ENCODE measurements at regions not wholly inside any gene's neighbourhood (a gene's known extent, or its start where the extent isn't known, plus 50 kb on each side); places are given as distances from the start of the nearest gene placed in this dataset.

DNA sequence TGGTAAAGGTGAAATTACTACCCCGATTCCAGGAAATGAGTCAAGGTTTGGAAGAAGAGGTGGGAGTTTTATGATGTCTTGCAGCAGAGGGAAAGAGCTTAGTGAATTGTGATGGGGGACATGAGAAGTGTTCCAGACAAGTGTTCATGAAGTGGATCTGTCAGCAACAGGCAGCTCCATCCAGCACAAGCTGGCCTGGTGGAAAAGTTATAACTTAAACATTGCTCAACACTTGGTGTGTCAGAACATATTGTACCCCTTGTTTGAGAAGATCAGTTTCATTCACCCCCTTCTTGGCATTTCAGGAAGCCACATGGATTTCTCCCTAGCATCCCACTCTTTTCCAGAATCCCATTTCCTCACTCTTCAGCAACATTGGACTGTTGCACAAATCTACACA, 222.0 kb downstream of the B3GLCT start:
- Histone ChIP-seq H3K23me2 (ENCODE audit: low read depth, low read length) (no peaks in the 10 kb centered on the region), H4K91ac (replicated peaks; ENCODE audit: insufficient read length, low read length) (no peak overlapping the region), H3K14ac (ENCODE audit: insufficient read length) (no peak overlapping the region), H3K56ac (replicated peaks; ENCODE audit: insufficient read length, low read depth, low read length) (no peak overlapping the region), H2BK12ac (ENCODE audit: low read depth, low read length) (no peak overlapping the region), H3K79me2 (ENCODE audit: control insufficient read depth in 1 of 2, insufficient read depth in 2 of 2, low read length in 2 of 2) (no peaks in the 10 kb centered on the region), H3K27ac (ENCODE audit: low read depth, low read length) (no peak overlapping the region), H2BK5ac (ENCODE audit: low read depth, low read length) (no peak overlapping the region), H2BK120ac (replicated peaks; ENCODE audit: low read depth, low read length) (no peak overlapping the region), H3K9ac (replicated peaks in 1 of 4; ENCODE audit: extremely low read depth in 1 of 4, low read depth in 3 of 4, low read length in 3 of 4) (no peak overlapping the region), H2AK5ac (ENCODE audit: low read depth, low read length) (no peak overlapping the region), H3K23ac (ENCODE audit: insufficient read length) (no peak overlapping the region), H3K18ac (ENCODE audit: extremely low read depth, low read length) (no peak overlapping the region), H3K36me3 (ENCODE audit: control insufficient read depth in 2 of 4, insufficient read depth in 4 of 4, low read length in 3 of 4) (no peaks in the 10 kb centered on the region), H3K79me1 (ENCODE audit: low read depth, low read length) (no peaks in the 10 kb centered on the region), H3K4me2 (ENCODE audit: insufficient read depth in 1 of 2, low read depth in 2 of 2, low read length in 2 of 2) (no peak overlapping the region), H3K4me1 (replicated peaks in 1 of 4; ENCODE audit: control insufficient read depth in 3 of 4, insufficient read depth in 4 of 4, low read length in 3 of 4) (peaks cover 0 to 5% (median 0%) of the 10 kb centered on the region in 4 experiments; a peak in 1 of 7 replicates), H4K8ac (ENCODE audit: extremely low read depth, insufficient read depth, low read length) (no peak overlapping the region), H3K4me3 (ENCODE audit: extremely low read depth in 1 of 4, insufficient read depth in 2 of 4, low read depth in 3 of 4, low read length in 4 of 4) (no peak overlapping the region), H3K4ac (replicated peaks; ENCODE audit: insufficient read length, low read depth, low read length) (no peak overlapping the region), H3K9me3 (ENCODE audit: insufficient read depth in 2 of 2, low read depth in 1 of 2, low read length in 1 of 2) (no peaks in the 10 kb centered on the region), H3K27me3 (replicated peaks in 1 of 4; ENCODE audit: control insufficient read depth in 3 of 4, extremely low read depth in 1 of 4, insufficient read depth in 3 of 4, low read length in 3 of 4) (no peaks in the 10 kb centered on the region), H2BK20ac (ENCODE audit: low read length) (no peak overlapping the region), H4K20me1 (replicated peaks in 1 of 2; ENCODE audit: control insufficient read depth in 1 of 2, insufficient read depth in 2 of 2, low read length in 2 of 2) (no peaks in the 10 kb centered on the region), H4K5ac (ENCODE audit: insufficient read length, low read depth, low read length) (no peak overlapping the region), H2BK15ac (ENCODE audit: low read length) (no peak overlapping the region), H2AFZ (ENCODE audit: low read length) (no peak overlapping the region)
- TF ChIP-seq SAP30 (IDR thresholded peaks at IDR 0.05; ENCODE audit: insufficient read depth, insufficient replicate concordance, low read length): no peak
- no peak for TF ChIP-seq JUN (IDR thresholded peaks at IDR 0.05; ENCODE audit: low read depth, low read length)
- no peak for TF ChIP-seq MAFK (IDR thresholded peaks at IDR 0.05; ENCODE audit: low read depth, low read length)
- TF ChIP-seq TAF7 (optimal IDR thresholded peaks at IDR 0.05; ENCODE audit: borderline replicate concordance, low read depth, low read length): no peak
- TF ChIP-seq EGR1 (IDR thresholded peaks at IDR 0.05; ENCODE audit: borderline replicate concordance, low read depth, low read length): no peak
- no peak for TF ChIP-seq BRCA1 (IDR thresholded peaks at IDR 0.05; ENCODE audit: low read depth, low read length)
- TF ChIP-seq POLR2A (IDR thresholded peaks at IDR 0.05; ENCODE audit: control extremely low read depth in 1 of 2, low read depth in 2 of 2, low read length in 2 of 2): no peak
- TF ChIP-seq CBX5 (IDR thresholded peaks at IDR 0.05; ENCODE audit: low read depth, low read length): no peak
- TF ChIP-seq GABPA (IDR thresholded peaks at IDR 0.05; ENCODE audit: borderline replicate concordance, insufficient read depth, low read length): no peak
- TF ChIP-seq, protein P1, sequence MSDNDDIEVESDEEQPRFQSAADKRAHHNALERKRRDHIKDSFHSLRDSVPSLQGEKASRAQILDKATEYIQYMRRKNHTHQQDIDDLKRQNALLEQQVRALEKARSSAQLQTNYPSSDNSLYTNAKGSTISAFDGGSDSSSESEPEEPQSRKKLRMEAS (IDR thresholded peaks at IDR 0.05): no peak
- no peak for TF ChIP-seq TCF12 (IDR thresholded peaks at IDR 0.05; ENCODE audit: low read depth, low read length)
- no peak for TF ChIP-seq YY1 (IDR thresholded peaks at IDR 0.05; ENCODE audit: low read depth, low read length)
- ChIA-PET CTCF (ENCODE audit: partially characterized antibody) (interaction anchor here (0.7 to 10.4 kb wide), 3 partner anchors 186 to 271 kb away, joined by 3 to 114 read pairs (median 4); no protein-coding TSS in a partner anchor), POLR2A (ENCODE audit: partially characterized antibody) (no interaction called here)
- no peak for DNase-seq (ENCODE audit: low read depth in 1 of 2, low spot score in 2 of 2)
- no peak for FAIRE-seq
- WGBS, 2 experiments (ENCODE audit: extremely low coverage in 1 of 2, insufficient coverage in 1 of 2, insufficient read length in 1 of 2, insufficient replicate concordance in 2 of 2, low coverage in 1 of 2, low lambda C conversion rate in 2 of 2, missing lambda C conversion rate in 1 of 2): 100% methylated on average over 1 of the region's 1 CpG; no CpG with 5 or more reads in 1 of the 2 experiments
